BE2C (cell line): ENCODE measurements at regions not wholly inside any gene's neighbourhood (a gene's known extent, or its start where the extent isn't known, plus 50 kb on each side); places are given as distances from the start of the nearest gene placed in this dataset.

Source experiments
- DNase-seq: peaks from one replicate; pipeline ENCODE4 v3.0.0-alpha.2; 2020
- H3K27me3 ChIP-seq: fragments of 250-450 bp; sonication (Bioruptor Pico); 2 replicates; pipeline ENCODE4 v1.5.1; 2020; ENCODE audit warnings: mild to moderate bottlenecking
- H3K36me3 ChIP-seq: fragments of 250-450 bp; sonication (Bioruptor Pico); 2 replicates; pipeline ENCODE4 v1.5.1; 2020; ENCODE audit warnings: mild to moderate bottlenecking
- H3K4me1 ChIP-seq: fragments of 250-450 bp; sonication (Bioruptor Pico); 2 replicates; pipeline ENCODE4 v1.5.1; 2020
- H3K4me3 ChIP-seq: 2 replicates; pipeline ENCODE4 v1.5.1; 2011; ENCODE audit warnings: low read depth, low read length
- H3K9me3 ChIP-seq: fragments of 250-450 bp; sonication (Bioruptor Pico); 2 replicates; pipeline ENCODE4 v1.5.1; 2020
- TF ChIP-seq, protein P1 (sequence below): IDR thresholded peaks from 2 replicates; pipeline ENCODE4 v1.5.1; 2012; ENCODE audit warnings: mild to moderate bottlenecking, low read depth, low read length

DNA sequence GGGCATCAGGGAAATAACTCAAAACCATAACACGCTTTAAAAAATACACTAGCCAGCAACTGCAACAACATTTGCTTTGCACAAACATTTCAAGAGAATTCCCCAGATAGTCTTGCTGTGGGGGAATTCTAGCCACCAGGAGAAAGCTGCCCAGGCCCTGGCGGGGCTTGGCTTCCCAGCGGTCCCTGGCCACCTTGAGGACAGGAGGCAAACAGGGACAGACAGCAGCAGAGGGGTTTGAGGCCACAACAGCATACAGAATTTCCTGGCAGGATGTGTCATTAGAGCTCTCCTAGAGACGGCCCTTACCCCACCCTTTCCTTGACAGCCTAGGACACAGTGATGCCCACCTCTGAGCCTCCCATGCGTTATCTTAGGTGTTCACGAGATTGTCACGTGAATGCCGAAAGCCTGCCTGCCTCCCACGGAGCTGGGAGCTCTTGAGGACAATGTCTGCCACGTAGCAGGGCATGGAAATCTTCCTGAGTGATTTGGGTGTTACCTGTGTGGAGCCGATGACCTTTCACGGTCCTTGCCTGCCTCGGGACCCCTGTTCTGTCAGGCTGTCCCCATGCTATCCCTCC, 114.3 kb downstream of the RBFOX3 start:
- H3K4me1 ChIP-seq: no peaks in the 10 kb centered on the region
- TF ChIP-seq, protein P1, sequence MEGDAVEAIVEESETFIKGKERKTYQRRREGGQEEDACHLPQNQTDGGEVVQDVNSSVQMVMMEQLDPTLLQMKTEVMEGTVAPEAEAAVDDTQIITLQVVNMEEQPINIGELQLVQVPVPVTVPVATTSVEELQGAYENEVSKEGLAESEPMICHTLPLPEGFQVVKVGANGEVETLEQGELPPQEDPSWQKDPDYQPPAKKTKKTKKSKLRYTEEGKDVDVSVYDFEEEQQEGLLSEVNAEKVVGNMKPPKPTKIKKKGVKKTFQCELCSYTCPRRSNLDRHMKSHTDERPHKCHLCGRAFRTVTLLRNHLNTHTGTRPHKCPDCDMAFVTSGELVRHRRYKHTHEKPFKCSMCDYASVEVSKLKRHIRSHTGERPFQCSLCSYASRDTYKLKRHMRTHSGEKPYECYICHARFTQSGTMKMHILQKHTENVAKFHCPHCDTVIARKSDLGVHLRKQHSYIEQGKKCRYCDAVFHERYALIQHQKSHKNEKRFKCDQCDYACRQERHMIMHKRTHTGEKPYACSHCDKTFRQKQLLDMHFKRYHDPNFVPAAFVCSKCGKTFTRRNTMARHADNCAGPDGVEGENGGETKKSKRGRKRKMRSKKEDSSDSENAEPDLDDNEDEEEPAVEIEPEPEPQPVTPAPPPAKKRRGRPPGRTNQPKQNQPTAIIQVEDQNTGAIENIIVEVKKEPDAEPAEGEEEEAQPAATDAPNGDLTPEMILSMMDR: no peak
- no peaks in the 10 kb centered on the region for H3K9me3 ChIP-seq
- H3K27me3 ChIP-seq: peaks cover 10% of the 10 kb centered on the region
- no peak overlapping the region for H3K4me3 ChIP-seq
- no peak for DNase-seq
- H3K36me3 ChIP-seq: no peaks in the 10 kb centered on the region

DNA sequence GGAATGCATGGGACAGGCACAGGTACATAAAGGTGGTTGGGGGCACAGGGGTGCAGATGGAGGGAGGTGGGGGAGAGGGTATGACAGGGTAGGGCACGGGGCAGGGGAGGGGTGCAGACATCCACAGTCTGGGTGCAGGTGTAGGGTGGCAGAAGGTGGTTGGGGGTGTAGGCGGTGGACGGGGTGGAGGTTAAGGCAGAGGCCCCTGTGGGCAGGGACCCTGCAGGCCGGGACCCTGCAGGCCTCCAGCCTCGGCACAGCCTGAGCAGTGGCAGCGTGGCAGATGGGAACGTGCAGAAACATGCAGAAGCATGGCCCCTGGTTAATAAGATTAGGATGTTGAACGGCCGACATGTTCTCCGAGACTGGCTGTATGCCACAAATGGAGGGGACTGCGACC, 115.2 kb downstream of the RBFOX3 start:
- Histone ChIP-seq H3K4me1 (no peaks in the 10 kb centered on the region), H3K9me3 (no peaks in the 10 kb centered on the region), H3K4me3 (no peak overlapping the region), H3K27me3 (peaks cover 7% of the 10 kb centered on the region), H3K36me3 (no peaks in the 10 kb centered on the region)
- TF ChIP-seq, protein P1: no peak
- DNase-seq: no peak

DNA sequence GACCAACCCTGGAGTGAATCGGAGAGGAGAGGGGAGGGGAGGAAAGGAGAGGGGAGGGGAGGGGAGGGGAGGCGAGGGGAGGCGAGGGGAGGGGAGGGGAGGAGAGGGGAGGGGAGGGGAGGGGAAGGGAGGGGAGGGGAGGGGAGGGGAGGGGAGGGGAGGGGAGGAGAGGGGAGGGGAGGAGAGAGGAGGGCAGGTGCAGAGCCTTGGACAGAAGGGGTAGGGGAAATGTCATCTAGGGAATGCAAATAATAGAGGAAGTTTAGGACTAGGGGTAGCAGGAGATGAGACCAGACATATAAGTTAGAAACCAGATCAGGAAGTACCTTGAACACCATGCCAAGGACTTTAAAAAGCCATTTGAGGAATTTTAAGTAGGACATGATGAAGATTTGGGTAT, 119.8 kb downstream of the RBFOX3 start:
- TF ChIP-seq, protein P1: no peak
- Histone ChIP-seq H3K27me3 (peaks cover 13% of the 10 kb centered on the region), H3K4me3 (no peak overlapping the region), H3K4me1 (no peaks in the 10 kb centered on the region), H3K36me3 (no peaks in the 10 kb centered on the region), H3K9me3 (no peaks in the 10 kb centered on the region)
- DNase-seq: no peak

DNA sequence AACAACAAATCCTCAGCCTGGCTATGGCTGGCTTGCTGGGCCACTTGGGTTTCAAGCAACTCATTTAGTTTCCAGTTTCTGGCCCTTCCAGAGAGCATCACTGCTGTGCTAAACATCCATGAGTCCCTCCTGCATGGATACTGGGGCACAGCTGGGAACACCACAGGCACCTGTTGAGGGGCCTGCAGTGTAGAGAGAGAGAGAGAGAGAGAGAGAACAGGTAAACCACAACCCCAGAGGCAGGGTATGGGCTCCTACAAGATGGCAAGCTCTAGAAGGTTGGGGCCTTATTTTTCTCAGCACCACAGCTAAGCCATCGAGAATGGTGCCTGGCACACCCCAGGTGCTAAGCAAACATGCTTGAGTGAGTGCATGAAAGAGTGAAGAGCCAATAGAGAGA, 120.3 kb downstream of the RBFOX3 start:
- no peaks in the 10 kb centered on the region for H3K9me3 ChIP-seq
- TF ChIP-seq, protein P1: no peak
- no peaks in the 10 kb centered on the region for H3K36me3 ChIP-seq
- H3K4me1 ChIP-seq: no peaks in the 10 kb centered on the region
- H3K27me3 ChIP-seq: peaks cover 14% of the 10 kb centered on the region
- DNase-seq: no peak
- H3K4me3 ChIP-seq: no peak overlapping the region

DNA sequence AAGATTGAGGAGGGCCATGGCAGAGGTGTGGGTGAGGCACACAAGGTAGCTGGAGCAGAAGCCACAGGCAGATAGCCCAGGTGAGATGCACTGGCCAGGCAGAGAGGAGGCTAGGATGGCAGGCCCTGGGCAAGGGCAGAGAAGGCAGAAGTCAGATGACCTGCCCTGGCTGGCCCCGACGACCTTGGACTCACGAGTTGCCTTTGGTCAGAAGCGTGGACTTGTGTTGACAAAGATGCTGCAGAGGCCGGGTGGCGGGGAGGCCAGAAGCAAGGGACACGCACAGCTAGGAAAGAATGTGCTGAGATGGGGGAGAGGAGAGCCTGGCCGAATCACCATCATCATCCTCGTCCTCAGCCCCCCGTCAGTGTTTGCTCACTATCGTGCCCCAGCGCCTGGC, 123.7 kb downstream of the RBFOX3 start:
- Histone ChIP-seq H3K9me3 (no peaks in the 10 kb centered on the region), H3K27me3 (peaks cover 22% of the 10 kb centered on the region), H3K4me1 (no peaks in the 10 kb centered on the region), H3K4me3 (no peak overlapping the region), H3K36me3 (no peaks in the 10 kb centered on the region)
- DNase-seq: no peak
- TF ChIP-seq, protein P1: no peak

DNA sequence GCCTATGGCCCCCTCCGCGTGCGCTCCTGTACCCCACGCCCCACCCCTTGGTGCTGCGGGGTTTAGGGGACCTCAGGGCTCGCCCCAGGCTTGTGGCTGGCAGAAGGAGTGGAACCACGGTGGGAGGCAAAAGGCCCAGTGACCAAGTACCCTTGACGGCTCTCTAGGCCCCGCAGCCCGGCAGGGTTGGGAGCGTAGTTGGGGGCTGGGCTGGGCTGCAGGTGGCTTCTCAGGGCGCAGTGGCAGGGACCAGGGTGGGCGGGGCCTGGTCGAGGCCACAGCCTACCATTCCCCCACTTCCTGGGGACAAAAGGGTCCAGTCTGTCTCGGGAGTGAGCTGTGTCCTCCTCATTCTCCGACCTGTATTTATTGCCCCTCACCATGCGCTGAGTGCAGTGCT, 124.9 kb downstream of the RBFOX3 start:
- peaks cover 21% of the 10 kb centered on the region for H3K27me3 ChIP-seq
- no peaks in the 10 kb centered on the region for H3K9me3 ChIP-seq
- no peaks in the 10 kb centered on the region for H3K4me1 ChIP-seq
- no peaks in the 10 kb centered on the region for H3K36me3 ChIP-seq
- TF ChIP-seq, protein P1: no peak
- H3K4me3 ChIP-seq: no peak overlapping the region
- no peak for DNase-seq
